HCT116 (cell line): ENCODE measurements at regions not wholly inside any gene's neighbourhood (a gene's known extent, or its start where the extent isn't known, plus 50 kb on each side); places are given as distances from the start of the nearest gene placed in this dataset.

ENCODE experiments used
- ATAC-seq: fragments of 200-7000 bp; cut with Tn5 transposase; 2 replicates; pipeline ENCODE4 v1.9.1; 2020; ENCODE audit warnings: mild to moderate bottlenecking, moderate library complexity
- BruUV-seq: library from RNA; stranded (reverse); fragments of 400-500 nt; replicated peaks from 2 replicates; lab custom pipeline; 2021; lab: Mats Ljungman, UMichigan
- CTCF ChIA-PET: fragments of 300-600 bp; sonication (Branson Sonifier 250); formaldehyde crosslinking; loops from one replicate; lab custom pipeline; 2021; ENCODE audit warnings: antibody characterized with exemption; lab: Charles Lee
- POLR2A ChIA-PET: fragments of 300-600, 350-600 bp; sonication (Branson Sonifier 250); formaldehyde crosslinking; loops from one replicate; lab custom pipeline; 2021; ENCODE audit warnings: antibody characterized with exemption; lab: Charles Lee
- RAD21 ChIA-PET, 2 experiments: fragments of 300-600 bp; sonication (Branson Sonifier 250); formaldehyde crosslinking; loops; one replicate each; lab custom pipeline; 2023; ENCODE audit warnings: low total read pairs in 2 of 2; ENCODE audit not compliant: uncharacterized antibody in 2 of 2, unreplicated experiment in 2 of 2, low non-redundant PET in 1 of 2; lab: Charles Lee
- DNase-seq: peaks from one replicate; pipeline ENCODE4 v3.0.0-alpha.2; 2010; ENCODE audit warnings: low read depth, low spot score
- H2AFZ ChIP-seq: fragments of 200-600 bp; shearing (Covaris generic), sonication (generic); 2 replicates; pipeline ENCODE4 v1.6.1; 2017; ENCODE audit warnings: low read depth, mixed run types, mixed read lengths, antibody characterized with exemption, low read length; ENCODE audit not compliant: poor library complexity, severe bottlenecking
- H3K27ac ChIP-seq: 2 replicates; pipeline ENCODE4 v1.5.1; 2012; ENCODE audit warnings: low read depth, low read length
- H3K27me3 ChIP-seq: fragments of 200-600 bp; sonication (generic); 2 replicates; pipeline ENCODE4 v1.6.1; 2016; ENCODE audit warnings: mixed run types, low read length, mixed read lengths; ENCODE audit not compliant: insufficient read depth
- H3K36me3 ChIP-seq, 2 experiments: fragments of 200-500 bp in 1 of 2; fragments of 200-600 bp in 1 of 2; sonication (Bioruptor generic) in 1 of 2; sonication (generic) in 1 of 2; 2 replicates each; pipeline versions ENCODE4 v1.5.1 to v1.6.1; 2014 to 2016; ENCODE audit warnings: low read length in 2 of 2, inconsistent platforms in 1 of 2, mixed read lengths in 1 of 2, mixed run types in 1 of 2; ENCODE audit not compliant: insufficient read depth in 2 of 2, control insufficient read depth in 1 of 2
- H3K4me1 ChIP-seq, 2 experiments: fragments of 200-600 bp in 1 of 2; sonication (generic) in 1 of 2; 2 replicates each; pipeline versions ENCODE4 v1.5.1 to v1.6.1; 2012 to 2017; ENCODE audit warnings: low read length in 2 of 2, inconsistent platforms in 1 of 2, mild to moderate bottlenecking in 1 of 2, mixed read lengths in 1 of 2, mixed run types in 1 of 2, moderate library complexity in 1 of 2; ENCODE audit not compliant: insufficient read depth in 2 of 2, control insufficient read depth in 1 of 2
- H3K4me2 ChIP-seq: fragments of 200-600 bp; sonication (generic); 2 replicates; pipeline ENCODE4 v1.6.1; 2017; ENCODE audit warnings: mixed run types, low read length, mixed read lengths
- H3K4me3 ChIP-seq, 2 experiments: fragments of 200-600 bp in 1 of 2; sonication (generic) in 1 of 2; replicated peaks in 1 of 2; 2 replicates each; pipeline ENCODE4 v1.5.1; 2011 to 2016; ENCODE audit warnings: low read length in 2 of 2, control low read depth in 1 of 2, low read depth in 1 of 2, mild to moderate bottlenecking in 1 of 2, mixed read lengths in 1 of 2, mixed run types in 1 of 2
- H3K79me2 ChIP-seq: fragments of 200-600 bp; sonication (generic); 2 replicates; pipeline ENCODE4 v1.6.1; 2017; ENCODE audit warnings: mild to moderate bottlenecking, mixed run types, low read length, moderate library complexity, mixed read lengths; ENCODE audit not compliant: insufficient read depth
- H3K9ac ChIP-seq: fragments of 200-600 bp; sonication (generic); 2 replicates; pipeline ENCODE4 v1.6.1; 2016; ENCODE audit warnings: low read length, mixed read lengths
- H3K9me2 ChIP-seq: fragments of 200-600 bp; sonication (generic), shearing (Covaris generic); 2 replicates; pipeline ENCODE4 v1.6.1; 2017; ENCODE audit warnings: mixed run types, mild to moderate bottlenecking, moderate library complexity; ENCODE audit not compliant: insufficient read depth
- H3K9me3 ChIP-seq, 2 experiments: fragments of 200-500 bp in 1 of 2; fragments of 200-600 bp in 1 of 2; sonication (Bioruptor generic) in 1 of 2; sonication (generic) in 1 of 2; 2 replicates each; pipeline ENCODE4 v1.6.1; 2014 to 2017; ENCODE audit warnings: low read length in 2 of 2, mixed read lengths in 2 of 2, inconsistent platforms in 1 of 2, low read depth in 1 of 2, mild to moderate bottlenecking in 1 of 2, mixed run types in 1 of 2, moderate library complexity in 1 of 2; ENCODE audit not compliant: control insufficient read depth in 1 of 2, insufficient read depth in 1 of 2
- H4K20me1 ChIP-seq: fragments of 200-600 bp; sonication (generic), shearing (Covaris generic); 2 replicates; pipeline ENCODE4 v1.6.1; 2017; ENCODE audit warnings: mixed run types, mild to moderate bottlenecking, moderate library complexity; ENCODE audit not compliant: insufficient read depth
- CBX3 ChIP-seq: IDR thresholded peaks from 2 replicates; pipeline ENCODE4 v1.6.1; 2012; ENCODE audit warnings: low read depth
- CEBPB ChIP-seq: IDR thresholded peaks from 2 replicates; pipeline ENCODE4 v1.6.1; 2012; ENCODE audit warnings: low read depth
- EGR1 ChIP-seq: IDR thresholded peaks from 2 replicates; pipeline ENCODE4 v1.6.1; 2012; ENCODE audit warnings: low read depth
- ELF1 ChIP-seq: IDR thresholded peaks from 2 replicates; pipeline ENCODE4 v1.6.1; 2012; ENCODE audit warnings: low read depth, borderline replicate concordance
- EZH2 ChIP-seq: fragments of 200-600 bp; sonication (generic); IDR thresholded peaks from 2 replicates; pipeline ENCODE4 v1.6.1; 2017; ENCODE audit warnings: antibody characterized with exemption, mixed run types
- EZH2phosphoT487 ChIP-seq: fragments of 200-600 bp; IDR thresholded peaks from 2 replicates; pipeline ENCODE4 v1.6.1; 2018; ENCODE audit warnings: antibody characterized with exemption, borderline replicate concordance
- FOSL1 ChIP-seq: IDR thresholded peaks from 2 replicates; pipeline ENCODE4 v1.6.1; 2012; ENCODE audit warnings: low read depth
- POLR2A ChIP-seq: IDR thresholded peaks from 2 replicates; pipeline ENCODE4 v1.7.0; 2011; ENCODE audit warnings: borderline replicate concordance; ENCODE audit not compliant: insufficient read depth, insufficient read length; ENCODE audit errors: extremely low read depth
- POLR2AphosphoS5 ChIP-seq: IDR thresholded peaks from 2 replicates; pipeline ENCODE4 v1.6.1; 2011; ENCODE audit warnings: mild to moderate bottlenecking, low read depth, low read length, moderate library complexity
- RAD21 ChIP-seq: IDR thresholded peaks from 2 replicates; pipeline ENCODE4 v1.6.1; 2012; ENCODE audit warnings: low read depth, mild to moderate bottlenecking
- REST ChIP-seq: IDR thresholded peaks from 2 replicates; pipeline ENCODE4 v1.6.1; 2012; ENCODE audit warnings: low read depth
- SIN3A ChIP-seq: IDR thresholded peaks from 2 replicates; pipeline ENCODE4 v1.6.1; 2012; ENCODE audit warnings: low read depth
- SP1 ChIP-seq: IDR thresholded peaks from 2 replicates; pipeline ENCODE4 v1.6.1; 2012; ENCODE audit warnings: low read depth
- SRF ChIP-seq: IDR thresholded peaks from 2 replicates; pipeline ENCODE4 v1.6.1; 2012; ENCODE audit warnings: low read depth
- YY1 ChIP-seq: IDR thresholded peaks from 2 replicates; pipeline ENCODE4 v1.6.1; 2011; ENCODE audit warnings: low read length, low read depth, moderate library complexity, mild to moderate bottlenecking; ENCODE audit not compliant: insufficient replicate concordance; ENCODE audit errors: extremely low read depth
- ZBTB33 ChIP-seq: IDR thresholded peaks from 2 replicates; pipeline ENCODE4 v1.6.1; 2011; ENCODE audit warnings: mild to moderate bottlenecking, low read length, moderate library complexity; ENCODE audit not compliant: insufficient replicate concordance; ENCODE audit errors: extremely low read depth
- ZFX ChIP-seq: fragments of 450-650 bp; IDR thresholded peaks from 2 replicates; pipeline ENCODE4 v1.6.1; 2017
- ZNF274 ChIP-seq: fragments of 200-500 bp; sonication (Bioruptor generic); IDR thresholded peaks from 2 replicates; pipeline ENCODE4 v1.6.1; 2014; ENCODE audit warnings: mild to moderate bottlenecking, low read depth, low read length, inconsistent platforms
- intact Hi-C: fragments of 100-400 bp; cut with micrococcal nuclease; formaldehyde crosslinking; loops from 2 replicates; pipeline ENCODE4 v1.10.0; 2022
- TF ChIP-seq, protein P1 (sequence below): IDR thresholded peaks from 2 replicates; pipeline ENCODE4 v1.6.1; 2012

- BruUV-seq: no TSS peak
- ATAC-seq (no peak), DNase-seq (no peak)
- H3K36me3 ChIP-seq: no peaks in the 10 kb centered on the region
- TF ChIP-seq ELF1: no peak
- TF ChIP-seq REST: no peak
- TF ChIP-seq SP1: no peak
- TF ChIP-seq FOSL1: no peak
- no peak for TF ChIP-seq ZNF274
- TF ChIP-seq ZFX: no peak
- TF ChIP-seq EZH2: no peak
- no peak for TF ChIP-seq CEBPB
- no peak for TF ChIP-seq CBX3
- TF ChIP-seq POLR2AphosphoS5: no peak
- TF ChIP-seq EZH2phosphoT487: no peak
- TF ChIP-seq POLR2A: no peak
- TF ChIP-seq SIN3A: no peak
- no peak for TF ChIP-seq YY1
- TF ChIP-seq, protein P1, sequence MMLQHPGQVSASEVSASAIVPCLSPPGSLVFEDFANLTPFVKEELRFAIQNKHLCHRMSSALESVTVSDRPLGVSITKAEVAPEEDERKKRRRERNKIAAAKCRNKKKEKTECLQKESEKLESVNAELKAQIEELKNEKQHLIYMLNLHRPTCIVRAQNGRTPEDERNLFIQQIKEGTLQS: no peak
- TF ChIP-seq ZBTB33: no peak
- no peak for TF ChIP-seq RAD21
- no peak for TF ChIP-seq SRF
- TF ChIP-seq EGR1: no peak
- no peak overlapping the region for H3K27ac ChIP-seq
- H3K4me3 ChIP-seq: no peak overlapping the region
- H3K4me2 ChIP-seq: no peak overlapping the region
- no peaks in the 10 kb centered on the region for H3K4me1 ChIP-seq
- ChIA-PET CTCF (interaction anchor here (1.0 kb wide), 1 partner anchor 421 kb away, joined by 3 read pairs; no protein-coding TSS in a partner anchor), POLR2A (no interaction called here), RAD21 (no interaction called here)
- H3K27me3 ChIP-seq: peaks cover 8% of the 10 kb centered on the region
- H3K9me3 ChIP-seq: no peaks in the 10 kb centered on the region
- no peaks in the 10 kb centered on the region for H3K9me2 ChIP-seq
- no peak overlapping the region for H2AFZ ChIP-seq
- intact Hi-C loops: no loop called here
- no peaks in the 10 kb centered on the region for H3K79me2 ChIP-seq
- no peaks in the 10 kb centered on the region for H4K20me1 ChIP-seq
- no peak overlapping the region for H3K9ac ChIP-seq
These were observed 79.1 kb upstream of the MYCN start for GRCh38 chr2:15861172-15861822.
